ENCODE measurements at regions not wholly inside any gene's neighbourhood (a gene's known extent, or its start where the extent isn't known, plus 50 kb on each side); places are given as distances from the start of the nearest gene placed in this dataset.
"Not testable (repeated sequence)": the region's sequence is repeated elsewhere in the genome, so short reads cannot be mapped to it uniquely, and the experiment has no call there.

DNA sequence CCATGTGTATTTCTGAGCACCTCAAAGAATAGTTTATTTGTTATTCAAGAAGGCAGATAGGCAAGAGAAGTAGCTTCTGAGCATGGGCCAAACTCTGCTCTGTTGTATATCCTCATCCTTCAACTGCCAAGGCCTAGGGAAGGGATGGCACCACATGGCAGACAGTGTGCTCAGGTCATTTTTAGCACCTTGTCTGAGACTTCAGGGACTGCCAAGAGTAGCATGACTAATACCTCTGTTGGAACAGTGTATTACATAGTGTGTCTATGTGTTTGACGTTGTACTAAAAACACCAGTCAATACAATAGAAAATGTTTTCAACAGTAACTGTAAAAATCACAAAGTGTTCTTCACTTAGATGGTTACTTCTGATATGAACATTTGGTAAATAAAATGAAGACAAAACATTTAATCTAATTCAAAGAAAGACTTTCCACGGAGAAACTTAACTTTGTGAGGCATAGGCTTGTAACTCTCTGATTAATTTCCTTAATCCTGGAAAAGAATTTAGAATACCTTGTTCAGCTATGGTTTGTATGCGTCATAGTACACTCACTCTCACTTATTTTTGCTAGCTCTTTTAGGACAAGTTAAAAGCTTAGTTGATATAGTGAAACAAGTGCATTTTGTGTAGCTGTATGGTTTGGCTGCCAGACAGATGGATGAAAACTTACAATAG, 318.4 kb upstream of the RIOK2 start:
- DNase-seq (ENCODE audit: low read depth): peak; percentile 66
- no peak overlapping the region for H3K4me3 ChIP-seq (ENCODE audit: low read length)
- TF ChIP-seq, protein P1, sequence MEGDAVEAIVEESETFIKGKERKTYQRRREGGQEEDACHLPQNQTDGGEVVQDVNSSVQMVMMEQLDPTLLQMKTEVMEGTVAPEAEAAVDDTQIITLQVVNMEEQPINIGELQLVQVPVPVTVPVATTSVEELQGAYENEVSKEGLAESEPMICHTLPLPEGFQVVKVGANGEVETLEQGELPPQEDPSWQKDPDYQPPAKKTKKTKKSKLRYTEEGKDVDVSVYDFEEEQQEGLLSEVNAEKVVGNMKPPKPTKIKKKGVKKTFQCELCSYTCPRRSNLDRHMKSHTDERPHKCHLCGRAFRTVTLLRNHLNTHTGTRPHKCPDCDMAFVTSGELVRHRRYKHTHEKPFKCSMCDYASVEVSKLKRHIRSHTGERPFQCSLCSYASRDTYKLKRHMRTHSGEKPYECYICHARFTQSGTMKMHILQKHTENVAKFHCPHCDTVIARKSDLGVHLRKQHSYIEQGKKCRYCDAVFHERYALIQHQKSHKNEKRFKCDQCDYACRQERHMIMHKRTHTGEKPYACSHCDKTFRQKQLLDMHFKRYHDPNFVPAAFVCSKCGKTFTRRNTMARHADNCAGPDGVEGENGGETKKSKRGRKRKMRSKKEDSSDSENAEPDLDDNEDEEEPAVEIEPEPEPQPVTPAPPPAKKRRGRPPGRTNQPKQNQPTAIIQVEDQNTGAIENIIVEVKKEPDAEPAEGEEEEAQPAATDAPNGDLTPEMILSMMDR (conservative IDR thresholded peaks at IDR 0.05; ENCODE audit: low read depth, low read length): no peak

DNA sequence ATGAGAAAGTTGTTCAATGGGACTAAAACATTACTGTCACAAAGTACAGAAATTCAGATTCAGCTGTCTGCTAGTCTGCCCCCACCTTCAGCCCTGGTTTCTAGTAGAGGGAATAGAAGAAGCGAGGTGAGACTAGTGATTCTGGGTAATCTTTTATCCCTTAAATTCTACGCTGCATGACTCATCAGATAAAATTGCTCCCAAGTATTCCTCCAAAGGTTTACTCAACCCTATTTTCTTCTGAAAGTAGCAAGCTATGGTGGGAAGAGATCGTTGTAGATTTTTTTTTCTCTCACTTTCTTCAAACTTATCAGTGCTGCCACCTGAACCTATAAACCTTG, 318.9 kb upstream of the RIOK2 start:
- TF ChIP-seq, protein P1 (conservative IDR thresholded peaks at IDR 0.05; ENCODE audit: low read depth, low read length): no peak
- no peak overlapping the region for H3K4me3 ChIP-seq (ENCODE audit: low read length)
- DNase-seq (ENCODE audit: low read depth): peak; percentile 48

DNA sequence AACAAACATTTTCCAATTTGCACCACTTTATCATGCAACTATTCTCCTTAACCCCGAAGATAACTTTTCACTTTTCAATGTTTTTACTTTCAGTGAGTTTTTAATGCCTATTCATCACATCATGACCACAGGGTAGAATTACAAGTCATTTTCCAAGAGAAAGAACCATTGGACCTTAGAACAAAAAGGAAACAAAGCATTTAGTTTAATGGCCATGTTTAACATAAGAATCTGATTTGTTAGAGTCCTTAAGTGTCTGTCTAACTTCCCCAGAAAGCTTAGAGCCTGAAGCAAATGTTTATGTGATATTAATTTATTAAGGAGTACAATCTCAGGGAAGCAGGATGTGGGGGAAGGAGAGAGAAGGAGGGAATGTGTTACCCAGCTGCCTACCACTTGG, 325.8 kb upstream of the RIOK2 start:
- TF ChIP-seq, protein P1 (conservative IDR thresholded peaks at IDR 0.05; ENCODE audit: low read depth, low read length): no peak
- no peak overlapping the region for H3K4me3 ChIP-seq (ENCODE audit: low read length)
- DNase-seq (ENCODE audit: low read depth): no peak

DNA sequence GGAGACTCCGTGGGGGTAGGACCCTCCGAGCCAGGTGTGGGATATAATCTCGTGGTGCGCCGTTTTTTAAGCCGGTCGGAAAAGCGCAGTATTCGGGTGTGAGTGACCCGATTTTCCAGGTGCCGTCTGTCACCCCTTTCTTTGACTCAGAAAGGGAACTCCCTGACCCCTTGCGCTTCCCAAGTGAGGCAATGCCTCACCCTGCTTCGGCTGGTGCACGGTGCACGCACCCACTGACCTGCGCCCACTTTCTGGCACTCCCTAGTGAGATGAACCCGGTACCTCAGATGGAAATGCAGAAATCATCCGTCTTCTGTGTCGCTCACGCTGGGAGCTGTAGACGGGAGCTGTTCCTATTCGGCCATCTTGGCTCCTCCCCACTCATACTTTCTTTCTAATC, 336.5 kb upstream of the RIOK2 start:
- DNase-seq (ENCODE audit: low read depth); H3K4me3 ChIP-seq (ENCODE audit: low read length): not testable (repeated sequence)

DNA sequence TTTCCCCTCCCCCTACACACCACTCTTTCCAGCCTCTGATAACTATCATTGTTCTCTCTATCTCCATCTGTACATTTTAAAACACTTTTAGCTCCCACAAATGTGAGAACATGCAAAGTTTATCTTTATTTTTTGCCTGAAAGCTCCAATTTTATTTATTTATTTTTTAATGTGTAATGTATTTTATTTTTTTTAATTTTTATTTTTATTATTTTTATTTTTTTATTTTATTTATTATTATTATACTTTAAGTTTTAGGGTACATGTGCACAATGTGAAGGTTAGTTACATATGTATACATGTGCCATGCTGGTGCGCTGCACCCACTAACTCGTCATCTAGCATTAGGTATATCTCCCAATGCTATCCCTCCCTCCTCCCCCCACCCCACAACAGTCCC, 340.3 kb upstream of the RIOK2 start:
- not testable (repeated sequence) for DNase-seq (ENCODE audit: low read depth); H3K4me3 ChIP-seq (ENCODE audit: low read length)

DNA sequence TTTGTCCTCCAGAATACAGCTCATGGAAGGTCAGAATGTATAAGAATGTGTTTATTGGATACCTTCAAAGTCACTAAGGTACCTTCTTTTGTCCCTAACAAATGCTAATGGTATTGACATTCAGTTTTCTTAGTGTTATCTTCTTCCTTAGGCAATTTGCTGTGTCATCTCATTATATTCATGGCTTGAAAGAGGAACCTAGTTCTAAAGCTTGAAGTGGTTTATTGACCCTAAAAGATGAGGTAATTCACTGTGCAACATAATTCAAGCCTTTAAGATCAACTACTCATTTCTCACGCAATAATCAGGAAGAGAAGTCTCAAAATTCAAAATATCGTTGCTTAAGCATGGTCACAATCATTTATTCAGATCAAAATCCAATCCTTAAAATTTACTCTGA, 342.7 kb upstream of the RIOK2 start:
- no peak overlapping the region for H3K4me3 ChIP-seq (ENCODE audit: low read length)
- no peak for DNase-seq (ENCODE audit: low read depth)
- TF ChIP-seq, protein P1 (conservative IDR thresholded peaks at IDR 0.05; ENCODE audit: low read depth, low read length): no peak

DNA sequence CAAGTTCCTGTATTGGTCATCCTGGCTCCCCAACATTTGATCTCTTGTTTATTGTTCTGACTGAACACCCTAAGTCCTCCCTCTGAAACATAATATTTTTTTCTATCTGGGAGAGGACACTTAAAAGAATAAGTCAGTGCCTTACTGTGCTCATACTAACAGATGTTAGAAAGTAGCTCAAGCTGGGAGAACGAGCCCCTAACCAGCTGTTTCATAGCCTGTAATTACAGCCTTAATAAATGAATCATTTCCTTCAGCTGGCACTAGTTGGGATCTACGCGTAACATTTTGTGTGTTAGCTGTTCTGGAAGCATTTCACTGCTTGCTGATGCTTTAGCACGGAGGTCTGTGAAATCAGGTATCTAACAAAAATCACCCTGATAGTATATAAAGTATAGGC, 345.9 kb upstream of the RIOK2 start:
- TF ChIP-seq, protein P1 (conservative IDR thresholded peaks at IDR 0.05; ENCODE audit: low read depth, low read length): no peak
- H3K4me3 ChIP-seq (ENCODE audit: low read length): no peak overlapping the region
- no peak for DNase-seq (ENCODE audit: low read depth)

DNA sequence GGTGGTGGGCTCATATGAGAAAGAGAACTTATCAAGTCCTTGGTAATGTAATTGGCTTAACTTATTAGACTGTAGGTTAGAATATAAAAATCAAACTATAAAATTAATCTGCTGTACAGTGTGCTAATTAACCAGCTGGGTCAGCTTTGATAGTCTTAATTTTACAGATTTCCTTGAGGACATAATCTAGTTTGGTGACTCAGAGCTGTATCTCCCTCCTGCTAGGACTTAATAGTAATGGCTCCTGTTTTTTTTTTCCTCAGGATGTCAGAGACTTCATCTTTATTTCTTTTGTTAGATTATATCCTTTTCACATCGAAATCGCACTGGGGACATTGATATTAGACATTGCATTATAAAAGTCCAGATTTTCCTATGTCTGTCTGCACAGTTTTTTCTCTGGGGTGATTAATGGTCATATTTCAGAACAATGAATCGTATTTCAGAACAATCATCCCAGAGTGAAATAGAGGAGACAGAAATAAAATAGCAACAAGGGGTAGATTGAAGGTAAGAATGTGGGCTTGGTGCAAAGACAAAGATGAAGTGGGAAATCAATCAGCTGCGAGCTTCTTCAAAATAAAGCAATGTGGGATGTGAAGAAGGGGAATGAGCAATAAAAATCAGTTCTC, 346.4 kb upstream of the RIOK2 start:
- no peak for DNase-seq (ENCODE audit: low read depth)
- H3K4me3 ChIP-seq (ENCODE audit: low read length): no peak overlapping the region
- TF ChIP-seq, protein P1 (conservative IDR thresholded peaks at IDR 0.05; ENCODE audit: low read depth, low read length): no peak

Data from retinal pigment epithelial cell (primary cell).